ENCODE measurements at regions not wholly inside any gene's neighbourhood (a gene's known extent, or its start where the extent isn't known, plus 50 kb on each side); places are given as distances from the start of the nearest gene placed in this dataset.

DNA sequence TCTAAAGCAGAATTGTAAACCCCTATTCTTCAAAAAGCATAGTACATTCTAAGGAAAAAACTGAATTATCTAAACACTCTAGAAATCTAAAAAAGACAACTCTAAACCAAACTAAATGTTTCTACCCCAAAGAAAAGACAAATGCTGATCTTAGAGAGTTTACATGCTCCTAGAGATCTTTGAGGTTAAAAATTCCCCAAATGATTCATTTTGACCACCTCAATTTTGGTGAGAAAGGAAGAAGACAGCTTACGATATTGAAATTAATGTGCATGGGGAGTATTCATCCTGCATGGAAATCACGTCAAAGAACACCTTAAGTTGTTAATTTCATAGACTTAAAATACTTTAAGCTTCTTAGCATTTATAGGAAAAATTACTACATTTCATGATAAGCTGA, 377.8 kb upstream of the RUNX1 start:
- TF ChIP-seq, protein P1, sequence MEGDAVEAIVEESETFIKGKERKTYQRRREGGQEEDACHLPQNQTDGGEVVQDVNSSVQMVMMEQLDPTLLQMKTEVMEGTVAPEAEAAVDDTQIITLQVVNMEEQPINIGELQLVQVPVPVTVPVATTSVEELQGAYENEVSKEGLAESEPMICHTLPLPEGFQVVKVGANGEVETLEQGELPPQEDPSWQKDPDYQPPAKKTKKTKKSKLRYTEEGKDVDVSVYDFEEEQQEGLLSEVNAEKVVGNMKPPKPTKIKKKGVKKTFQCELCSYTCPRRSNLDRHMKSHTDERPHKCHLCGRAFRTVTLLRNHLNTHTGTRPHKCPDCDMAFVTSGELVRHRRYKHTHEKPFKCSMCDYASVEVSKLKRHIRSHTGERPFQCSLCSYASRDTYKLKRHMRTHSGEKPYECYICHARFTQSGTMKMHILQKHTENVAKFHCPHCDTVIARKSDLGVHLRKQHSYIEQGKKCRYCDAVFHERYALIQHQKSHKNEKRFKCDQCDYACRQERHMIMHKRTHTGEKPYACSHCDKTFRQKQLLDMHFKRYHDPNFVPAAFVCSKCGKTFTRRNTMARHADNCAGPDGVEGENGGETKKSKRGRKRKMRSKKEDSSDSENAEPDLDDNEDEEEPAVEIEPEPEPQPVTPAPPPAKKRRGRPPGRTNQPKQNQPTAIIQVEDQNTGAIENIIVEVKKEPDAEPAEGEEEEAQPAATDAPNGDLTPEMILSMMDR (conservative IDR thresholded peaks at IDR 0.05; ENCODE audit: low read length): no peak
- TF ChIP-seq EZH2phosphoT487 (IDR thresholded peaks at IDR 0.05; ENCODE audit: borderline replicate concordance): no peak
